ENCODE measurements at regions not wholly inside any gene's neighbourhood (a gene's known extent, or its start where the extent isn't known, plus 50 kb on each side); places are given as distances from the start of the nearest gene placed in this dataset.

- H3K79me2 ChIP-seq (ENCODE audit: control insufficient read depth, insufficient read depth, low read length), result no peaks in the 10 kb centered on the region
- 100% methylated on average over 2 of the region's 5 CpGs for WGBS (ENCODE audit: insufficient coverage)
- Mint-ChIP-seq H3K4me1 (no peaks in the 10 kb centered on the region), H3K9me3 (ENCODE audit: insufficient read depth) (no peaks in the 10 kb centered on the region), H3K27ac (no peak overlapping the region), H3K27me3 (peaks cover 18% of the 10 kb centered on the region), H3K4me3 (no peak overlapping the region)
- no peaks in the 10 kb centered on the region for H3K4me1 ChIP-seq (ENCODE audit: control insufficient read depth in 2 of 2, insufficient read depth in 2 of 2, low read length in 2 of 2)
- H3K27me3 ChIP-seq (replicated peaks in 1 of 4; ENCODE audit: control extremely low read depth in 1 of 4, control insufficient read depth in 3 of 4, insufficient read depth in 4 of 4, low read length in 3 of 4), result peaks cover 0 to 2% (median 0%) of the 10 kb centered on the region in 4 experiments
- no peak for ATAC-seq (ENCODE audit: low read depth)
- no peak for TF ChIP-seq EZH2 (IDR thresholded peaks at IDR 0.05; ENCODE audit: borderline replicate concordance, insufficient read depth, low read depth, low read length, poor library complexity, severe bottlenecking)
- TF ChIP-seq CTCF (IDR thresholded peaks at IDR 0.05), result no peak
- CTCF ChIA-PET, result interaction anchor here (0.6 to 1.2 kb wide), 2 partner anchors 71 to 586 kb away, joined by 3 read pairs; no protein-coding TSS in a partner anchor
- no peak overlapping the region for H3K4me3 ChIP-seq (ENCODE audit: control extremely low read depth in 1 of 5, extremely low read depth in 1 of 5, insufficient read depth in 1 of 5, low read depth in 2 of 5, low read length in 4 of 5)
- no peak overlapping the region for H3K4me2 ChIP-seq (replicated peaks; ENCODE audit: low read depth, low read length, poor library complexity, severe bottlenecking)
- H4K20me1 ChIP-seq (ENCODE audit: control insufficient read depth, insufficient read depth, low read length, poor library complexity, severe bottlenecking), result no peaks in the 10 kb centered on the region
- H3K9ac ChIP-seq (ENCODE audit: low read length), result no peak overlapping the region
- no peaks in the 10 kb centered on the region for H3K9me3 ChIP-seq (ENCODE audit: control extremely low read depth in 1 of 3, control insufficient read depth in 2 of 3, insufficient read depth in 1 of 3, low read length in 2 of 3)
- intact Hi-C loops (cut with micrococcal nuclease), result no loop called here
- POLR2A ChIA-PET, result no interaction called here
- no peak overlapping the region for H3K27ac ChIP-seq (ENCODE audit: low read length in 2 of 2)
- no peak overlapping the region for H2AFZ ChIP-seq (ENCODE audit: insufficient read depth, low read depth, low read length, poor library complexity, severe bottlenecking)
- no peaks in the 10 kb centered on the region for H3K36me3 ChIP-seq (replicated peaks in 1 of 2; ENCODE audit: control extremely low read depth in 1 of 2, control insufficient read depth in 1 of 2, extremely low read depth in 1 of 2, insufficient read depth in 2 of 2, low read length in 1 of 2)
- DNase-seq, result no peak
These were observed 68.7 kb upstream of the PRDM1 start for GRCh38 chr6:106017454-106017853.

- intact Hi-C loops (cut with micrococcal nuclease), result no loop called here
- H3K9me3 ChIP-seq (ENCODE audit: control extremely low read depth in 1 of 3, control insufficient read depth in 2 of 3, insufficient read depth in 1 of 3, low read length in 2 of 3), result no peaks in the 10 kb centered on the region
- CTCF ChIA-PET, result interaction anchor here (0.6 kb wide), 1 partner anchor 241 kb away, joined by 3 read pairs; no protein-coding TSS in a partner anchor
- WGBS (ENCODE audit: insufficient coverage), result 100% methylated on average over 1 of the region's 2 CpGs
- no peaks in the 10 kb centered on the region for H3K4me1 ChIP-seq (ENCODE audit: control insufficient read depth in 2 of 2, insufficient read depth in 2 of 2, low read length in 2 of 2)
- peaks cover 18% of the 10 kb centered on the region for H3K27me3 Mint-ChIP-seq
- TF ChIP-seq EZH2 (IDR thresholded peaks at IDR 0.05; ENCODE audit: borderline replicate concordance, insufficient read depth, low read depth, low read length, poor library complexity, severe bottlenecking) (no peak), CTCF (IDR thresholded peaks at IDR 0.05) (no peak)
- H2AFZ ChIP-seq (ENCODE audit: insufficient read depth, low read depth, low read length, poor library complexity, severe bottlenecking), result no peak overlapping the region
- no peaks in the 10 kb centered on the region for H3K4me1 Mint-ChIP-seq
- H4K20me1 ChIP-seq (ENCODE audit: control insufficient read depth, insufficient read depth, low read length, poor library complexity, severe bottlenecking), result no peaks in the 10 kb centered on the region
- no peak overlapping the region for H3K4me3 Mint-ChIP-seq
- H3K36me3 ChIP-seq (replicated peaks in 1 of 2; ENCODE audit: control extremely low read depth in 1 of 2, control insufficient read depth in 1 of 2, extremely low read depth in 1 of 2, insufficient read depth in 2 of 2, low read length in 1 of 2), result no peaks in the 10 kb centered on the region
- no peak overlapping the region for H3K27ac Mint-ChIP-seq
- H3K9me3 Mint-ChIP-seq (ENCODE audit: insufficient read depth), result no peaks in the 10 kb centered on the region
- H3K27me3 ChIP-seq (replicated peaks in 1 of 4; ENCODE audit: control extremely low read depth in 1 of 4, control insufficient read depth in 3 of 4, insufficient read depth in 4 of 4, low read length in 3 of 4), result peaks cover 0 to 2% (median 0%) of the 10 kb centered on the region in 4 experiments
- no peak overlapping the region for H3K4me3 ChIP-seq (ENCODE audit: control extremely low read depth in 1 of 5, extremely low read depth in 1 of 5, insufficient read depth in 1 of 5, low read depth in 2 of 5, low read length in 4 of 5)
- no peak for DNase-seq
- no peak overlapping the region for H3K9ac ChIP-seq (ENCODE audit: low read length)
- H3K4me2 ChIP-seq (replicated peaks; ENCODE audit: low read depth, low read length, poor library complexity, severe bottlenecking), result no peak overlapping the region
- ATAC-seq (ENCODE audit: low read depth), result no peak
- no peak overlapping the region for H3K27ac ChIP-seq (ENCODE audit: low read length in 2 of 2)
- POLR2A ChIA-PET, result interaction anchor here (0.6 kb wide), 1 partner anchor 1748 kb away, joined by 6 read pairs; no protein-coding TSS in a partner anchor
- no peaks in the 10 kb centered on the region for H3K79me2 ChIP-seq (ENCODE audit: control insufficient read depth, insufficient read depth, low read length)
These were observed 71.2 kb upstream of the PRDM1 start for GRCh38 chr6:106014955-106015354.
